Endodermal cell (in vitro differentiated cells): ENCODE measurements at regions not wholly inside any gene's neighbourhood (a gene's known extent, or its start where the extent isn't known, plus 50 kb on each side); places are given as distances from the start of the nearest gene placed in this dataset.

Source experiments
- DNase-seq: peaks from one replicate; pipeline ENCODE4 v3.0.0-alpha.2; 2017
- H3K27ac ChIP-seq: 2 replicates; pipeline ENCODE4 v1.5.1; 2013; ENCODE audit warnings: mild to moderate bottlenecking, low read depth, low read length, moderate library complexity
- H3K27me3 ChIP-seq: 2 replicates; pipeline ENCODE4 v1.6.1; 2013; ENCODE audit warnings: mild to moderate bottlenecking, low read length, moderate library complexity; ENCODE audit not compliant: insufficient read depth, control insufficient read depth, poor library complexity, severe bottlenecking
- H3K36me3 ChIP-seq: 2 replicates; pipeline ENCODE4 v1.7.0; 2013; ENCODE audit warnings: mild to moderate bottlenecking, low read length, moderate library complexity; ENCODE audit not compliant: control insufficient read depth, insufficient read depth
- H3K4me1 ChIP-seq: one replicate; pipeline ENCODE4 v1.7.0; 2013; ENCODE audit warnings: low read length; ENCODE audit not compliant: control insufficient read depth, insufficient read depth
- H3K4me3 ChIP-seq: 2 replicates; pipeline ENCODE4 v1.5.1; 2013; ENCODE audit warnings: mild to moderate bottlenecking, low read length, moderate library complexity
- H3K9ac ChIP-seq: 2 replicates; pipeline ENCODE4 v1.6.1; 2013; ENCODE audit warnings: mild to moderate bottlenecking, low read length, moderate library complexity; ENCODE audit not compliant: poor library complexity, severe bottlenecking; ENCODE audit errors: extremely low read depth
- H3K9me3 ChIP-seq: 2 replicates; pipeline ENCODE4 v1.6.1; 2013; ENCODE audit warnings: mild to moderate bottlenecking, low read length, moderate library complexity; ENCODE audit not compliant: control insufficient read depth
- H3K27ac Mint-ChIP-seq: 2 replicates; pipeline ENCODE4 v1.8.0; 2020; ENCODE audit warnings: mixed read lengths
- H3K27me3 Mint-ChIP-seq: 2 replicates; pipeline ENCODE4 v1.8.0; 2021; ENCODE audit warnings: mild to moderate bottlenecking, mixed read lengths; ENCODE audit not compliant: insufficient read depth
- H3K36me3 Mint-ChIP-seq: 2 replicates; pipeline ENCODE4 v1.8.0; 2020; ENCODE audit warnings: low read depth, mixed read lengths
- H3K4me1 Mint-ChIP-seq: 2 replicates; pipeline ENCODE4 v1.8.0; 2020; ENCODE audit warnings: mixed read lengths
- H3K4me3 Mint-ChIP-seq: 2 replicates; pipeline ENCODE4 v1.8.0; 2020; ENCODE audit warnings: mild to moderate bottlenecking, moderate library complexity, mixed read lengths
- H3K9me3 Mint-ChIP-seq: 2 replicates; pipeline ENCODE4 v1.8.0; 2020; ENCODE audit warnings: mild to moderate bottlenecking, mixed read lengths
- CTCF ChIP-seq: fragments of 200-600 bp; sonication (generic); conservative IDR thresholded peaks from 2 replicates; pipeline ENCODE4 v1.5.0; 2021; ENCODE audit warnings: antibody characterized with exemption, mild to moderate bottlenecking
- WGBS, 2 experiments: methylation state at CpG; one replicate each; pipeline versions ENCODE4 v1.1.5 to v1.1.7; 2013; ENCODE audit warnings: missing lambda C conversion rate in 2 of 2, mixed read lengths in 1 of 2; ENCODE audit not compliant: insufficient coverage in 1 of 2, insufficient read length in 1 of 2; 5-methylcytosine and 5-hydroxymethylcytosine counted together

GRCh38 chr4:127425202-127425845, 207.4 kb upstream of the INTU start:
- 88 to 93% methylated on average over 8 to 11 of the region's 11 CpGs for WGBS, 2 experiments
- Mint-ChIP-seq H3K9me3 (peaks cover 17% of the 10 kb centered on the region), H3K4me3 (peak overlapping the region; percentile 12), H3K4me1 (peaks cover 20% of the 10 kb centered on the region), H3K27ac (peak overlapping the region; percentile 85), H3K36me3 (no peaks in the 10 kb centered on the region), H3K27me3 (no peaks in the 10 kb centered on the region)
- Histone ChIP-seq H3K36me3 (no peaks in the 10 kb centered on the region), H3K9ac (no peak overlapping the region), H3K4me1 (no peaks in the 10 kb centered on the region), H3K27me3 (no peaks in the 10 kb centered on the region), H3K4me3 (no peak overlapping the region), H3K27ac (no peak overlapping the region), H3K9me3 (no peaks in the 10 kb centered on the region)
- TF ChIP-seq CTCF, result peak; percentile 44
- DNase-seq, result peak; percentile 51

- Mint-ChIP-seq H3K36me3 (no peaks in the 10 kb centered on the region), H3K4me1 (peaks cover 20% of the 10 kb centered on the region), H3K4me3 (peak overlapping the region; percentile 12), H3K9me3 (peaks cover 17% of the 10 kb centered on the region), H3K27ac (peak overlapping the region; percentile 85), H3K27me3 (no peaks in the 10 kb centered on the region)
- H3K4me3 ChIP-seq, result no peak overlapping the region
- no peak overlapping the region for H3K27ac ChIP-seq
- WGBS, 2 experiments, result 91 to 100% methylated on average over 3 to 5 of the region's 5 CpGs
- H3K9ac ChIP-seq, result peak overlapping the region; percentile 15
- peak; percentile 61 for DNase-seq
- no peaks in the 10 kb centered on the region for H3K36me3 ChIP-seq
- TF ChIP-seq CTCF, result no peak
- no peaks in the 10 kb centered on the region for H3K4me1 ChIP-seq
- H3K9me3 ChIP-seq, result no peaks in the 10 kb centered on the region
- no peaks in the 10 kb centered on the region for H3K27me3 ChIP-seq
These were observed 206.9 kb upstream of the INTU start for GRCh38 chr4:127425851-127426250.

- H3K27ac ChIP-seq, result no peak overlapping the region
- H3K27me3 Mint-ChIP-seq, result no peaks in the 10 kb centered on the region
- H3K4me3 Mint-ChIP-seq, result no peak overlapping the region
- H3K4me1 ChIP-seq, result no peaks in the 10 kb centered on the region
- no peak overlapping the region for H3K4me3 ChIP-seq
- TF ChIP-seq CTCF, result no peak
- peaks cover 5% of the 10 kb centered on the region for H3K9me3 Mint-ChIP-seq
- H3K36me3 ChIP-seq, result no peaks in the 10 kb centered on the region
- DNase-seq, result no peak
- no peak overlapping the region for H3K9ac ChIP-seq
- H3K27me3 ChIP-seq, result no peaks in the 10 kb centered on the region
- H3K4me1 Mint-ChIP-seq, result no peaks in the 10 kb centered on the region
- H3K27ac Mint-ChIP-seq, result no peak overlapping the region
- H3K9me3 ChIP-seq, result no peaks in the 10 kb centered on the region
- H3K36me3 Mint-ChIP-seq, result no peaks in the 10 kb centered on the region
These were observed 191.2 kb upstream of the INTU start for GRCh38 chr4:127441571-127441970.
